NCI-H146 treated with DMSO at 0.1 percent for 48 hours (cell line): ENCODE measurements at regions not wholly inside any gene's neighbourhood (a gene's known extent, or its start where the extent isn't known, plus 50 kb on each side); places are given as distances from the start of the nearest gene placed in this dataset.
A peak's percentile ranks its signal among the peaks of the same experiment; 100 is the strongest.
"Not testable (repeated sequence)": the region's sequence is repeated elsewhere in the genome, so short reads cannot be mapped to it uniquely, and the experiment has no call there.

Experiments used
- DNase-seq: peaks from one replicate; lab custom pipeline; 2025; ENCODE audit not compliant: unreplicated experiment; lab: John Stamatoyannopoulos, UW

GRCh38 chr16:35795361-35796029 lies 2336.1 kb downstream of the TP53TG3F start:
- DNase-seq, result peak; percentile 5

- no peak for DNase-seq
These were observed 2338.4 kb downstream of the TP53TG3F start for GRCh38 chr16:35797811-35798210.

GRCh38 chr16:35798885-35799426 lies 2339.5 kb downstream of the TP53TG3F start:
- DNase-seq, result no peak

- DNase-seq, result not testable (repeated sequence)
These were observed 2345.1 kb downstream of the TP53TG3F start for GRCh38 chr16:35804465-35804864.

GRCh38 chr16:35823342-35823741 lies 2363.9 kb downstream of the TP53TG3F start:
- DNase-seq, result no peak

- DNase-seq, result no peak
These were observed 2382.2 kb downstream of the TP53TG3F start for GRCh38 chr16:35841632-35842031.

GRCh38 chr16:35862242-35862641 lies 2402.8 kb downstream of the TP53TG3F start:
- no peak for DNase-seq

- DNase-seq, result no peak
These were observed 2409.2 kb downstream of the TP53TG3F start for GRCh38 chr16:35868630-35869029.

GRCh38 chr16:35873472-35873871 lies 2414.1 kb downstream of the TP53TG3F start:
- no peak for DNase-seq

GRCh38 chr16:35881654-35882053 lies 2422.2 kb downstream of the TP53TG3F start:
- DNase-seq, result no peak

- no peak for DNase-seq
These were observed 2447.0 kb downstream of the TP53TG3F start for GRCh38 chr16:35906440-35906839.

GRCh38 chr16:35908152-35908551 lies 2448.7 kb downstream of the TP53TG3F start:
- no peak for DNase-seq

GRCh38 chr16:35908942-35909341 lies 2449.5 kb downstream of the TP53TG3F start:
- no peak for DNase-seq

GRCh38 chr16:35909351-35909954 lies 2450.0 kb downstream of the TP53TG3F start:
- no peak for DNase-seq

GRCh38 chr16:35910409-35910808 lies 2451.0 kb downstream of the TP53TG3F start:
- no peak for DNase-seq

GRCh38 chr16:35911899-35912298 lies 2452.5 kb downstream of the TP53TG3F start:
- no peak for DNase-seq

- DNase-seq, result no peak
These were observed 2472.3 kb downstream of the TP53TG3F start for GRCh38 chr16:35931722-35932121.
